H1 (cell line): ENCODE measurements at regions not wholly inside any gene's neighbourhood (a gene's known extent, or its start where the extent isn't known, plus 50 kb on each side); places are given as distances from the start of the nearest gene placed in this dataset.
"Not testable (repeated sequence)": the region's sequence is repeated elsewhere in the genome, so short reads cannot be mapped to it uniquely, and the experiment has no call there.

Source experiments
- CTCF ChIA-PET: fragments of 300-600 bp; sonication (Branson Sonifier 250); formaldehyde crosslinking; loops from one replicate; lab custom pipeline; 2021; ENCODE audit not compliant: partially characterized antibody; lab: Charles Lee
- POLR2A ChIA-PET: fragments of 300-600 bp; sonication (Branson Sonifier 250); formaldehyde crosslinking; loops from one replicate; lab custom pipeline; 2021; ENCODE audit warnings: inconsistent platforms; ENCODE audit not compliant: partially characterized antibody; lab: Charles Lee
- DNase-seq, 2 experiments: peaks; one replicate each; pipeline versions ENCODE4 v3.0.0 to v3.0.0-alpha.2; 2010 to 2022; ENCODE audit warnings: low spot score in 2 of 2, low read depth in 1 of 2, mixed read lengths in 1 of 2
- FAIRE-seq: peaks from 2 replicates; lab custom pipeline; 2011; peaks lifted over from hg19 to GRCh38; lab: Jason Lieb, UNC
- H2AFZ ChIP-seq: 2 replicates; pipeline ENCODE4 v1.8.1; 2012; ENCODE audit warnings: low read length, inconsistent platforms
- H2AK5ac ChIP-seq: 2 replicates; pipeline ENCODE4 v1.6.1; 2013; ENCODE audit warnings: low read depth, low read length
- H2BK120ac ChIP-seq: replicated peaks from 2 replicates; pipeline ENCODE3; 2013; ENCODE audit warnings: low read depth, low read length, inconsistent platforms
- H2BK12ac ChIP-seq: 2 replicates; pipeline ENCODE4 v1.6.1; 2013; ENCODE audit warnings: low read depth, low read length
- H2BK15ac ChIP-seq: 2 replicates; pipeline ENCODE4 v1.6.1; 2013; ENCODE audit warnings: low read length
- H2BK20ac ChIP-seq: 2 replicates; pipeline ENCODE4 v1.6.1; 2013; ENCODE audit warnings: low read length
- H2BK5ac ChIP-seq: 2 replicates; pipeline ENCODE4 v1.6.1; 2013; ENCODE audit warnings: low read depth, low read length
- H3K14ac ChIP-seq: 2 replicates; pipeline ENCODE4 v1.6.1; 2013; ENCODE audit warnings: inconsistent platforms; ENCODE audit not compliant: insufficient read length
- H3K18ac ChIP-seq: 2 replicates; pipeline ENCODE4 v1.6.1; 2013; ENCODE audit warnings: low read length; ENCODE audit errors: extremely low read depth
- H3K23ac ChIP-seq: 2 replicates; pipeline ENCODE4 v1.6.1; 2013; ENCODE audit warnings: inconsistent platforms; ENCODE audit not compliant: insufficient read length
- H3K23me2 ChIP-seq: 2 replicates; pipeline ENCODE4 v1.6.1; 2013; ENCODE audit warnings: low read depth, low read length
- H3K27ac ChIP-seq: 2 replicates; pipeline ENCODE4 v1.6.1; 2011; ENCODE audit warnings: low read depth, low read length, inconsistent platforms
- H3K27me3 ChIP-seq, 4 experiments: replicated peaks in 1 of 4; 1 replicate in 1 of 4; 2 replicates in 3 of 4; pipeline versions ENCODE4 v1.6.1 to v1.8.1; 2011 to 2013; ENCODE audit warnings: low read length in 3 of 4, mild to moderate bottlenecking in 3 of 4, inconsistent platforms in 2 of 4, mixed read lengths in 2 of 4, moderate library complexity in 1 of 4; ENCODE audit not compliant: control insufficient read depth in 3 of 4, insufficient read depth in 3 of 4; ENCODE audit errors: extremely low read depth in 1 of 4
- H3K36me3 ChIP-seq, 4 experiments: 2 replicates each; pipeline versions ENCODE4 v1.6.1 to v1.8.1; 2011 to 2013; ENCODE audit warnings: mild to moderate bottlenecking in 4 of 4, low read length in 3 of 4, moderate library complexity in 2 of 4, control low read depth in 1 of 4, inconsistent platforms in 1 of 4; ENCODE audit not compliant: insufficient read depth in 4 of 4, control insufficient read depth in 2 of 4
- H3K4ac ChIP-seq: replicated peaks from 2 replicates; pipeline ENCODE3; 2013; ENCODE audit warnings: low read length, low read depth, mixed read lengths, inconsistent platforms; ENCODE audit not compliant: insufficient read length
- H3K4me1 ChIP-seq, 4 experiments: replicated peaks in 1 of 4; 1 replicate in 1 of 4; 2 replicates in 3 of 4; pipeline versions ENCODE4 v1.6.1 to v1.8.1; 2011 to 2013; ENCODE audit warnings: low read length in 3 of 4, inconsistent platforms in 2 of 4, mixed read lengths in 1 of 4; ENCODE audit not compliant: insufficient read depth in 4 of 4, control insufficient read depth in 3 of 4
- H3K4me2 ChIP-seq, 2 experiments: 2 replicates each; pipeline versions ENCODE4 v1.6.1 to v1.8.1; 2011 to 2013; ENCODE audit warnings: low read depth in 2 of 2, low read length in 2 of 2, control low read depth in 1 of 2, inconsistent platforms in 1 of 2, mild to moderate bottlenecking in 1 of 2; ENCODE audit not compliant: insufficient read depth in 1 of 2
- H3K4me3 ChIP-seq, 4 experiments: fragments of 200-600, 300-600 bp in 1 of 4; sonication (generic), shearing (Covaris generic), sonication (Bioruptor Twin) in 1 of 4; 2 replicates each; pipeline versions ENCODE4 v1.5.1 to v1.8.1; 2011 to 2016; ENCODE audit warnings: low read length in 4 of 4, low read depth in 3 of 4, control low read depth in 2 of 4, inconsistent platforms in 2 of 4, mild to moderate bottlenecking in 2 of 4, mixed read lengths in 1 of 4, moderate library complexity in 1 of 4; ENCODE audit not compliant: insufficient read depth in 2 of 4; ENCODE audit errors: extremely low read depth in 1 of 4
- H3K56ac ChIP-seq: replicated peaks from 2 replicates; pipeline ENCODE3; 2013; ENCODE audit warnings: low read depth, mild to moderate bottlenecking, mixed read lengths, low read length, inconsistent platforms; ENCODE audit not compliant: insufficient read length
- H3K79me1 ChIP-seq: 2 replicates; pipeline ENCODE4 v1.6.1; 2013; ENCODE audit warnings: low read depth, low read length, control low read depth
- H3K79me2 ChIP-seq, 2 experiments: 2 replicates each; pipeline versions ENCODE4 v1.6.1 to v1.8.1; 2012 to 2013; ENCODE audit warnings: low read length in 2 of 2, mild to moderate bottlenecking in 2 of 2, inconsistent platforms in 1 of 2; ENCODE audit not compliant: insufficient read depth in 2 of 2, control insufficient read depth in 1 of 2
- H3K9ac ChIP-seq, 4 experiments: replicated peaks in 1 of 4; 1 replicate in 1 of 4; 2 replicates in 3 of 4; pipeline versions ENCODE4 v1.6.1 to v1.8.1; 2011 to 2013; ENCODE audit warnings: low read depth in 3 of 4, low read length in 3 of 4, control low read depth in 2 of 4, mild to moderate bottlenecking in 2 of 4, moderate library complexity in 2 of 4, inconsistent platforms in 1 of 4; ENCODE audit errors: extremely low read depth in 1 of 4
- H3K9me3 ChIP-seq, 2 experiments: 2 replicates each; pipeline versions ENCODE4 v1.6.1 to v1.8.1; 2012 to 2013; ENCODE audit warnings: mild to moderate bottlenecking in 2 of 2, moderate library complexity in 2 of 2, control low read depth in 1 of 2, inconsistent platforms in 1 of 2, low read depth in 1 of 2, low read length in 1 of 2, mixed read lengths in 1 of 2; ENCODE audit not compliant: insufficient read depth in 2 of 2
- H4K20me1 ChIP-seq, 2 experiments: replicated peaks in 1 of 2; 2 replicates each; pipeline versions ENCODE3 to v1.8.1; 2011 to 2013; ENCODE audit warnings: inconsistent platforms in 2 of 2, low read length in 2 of 2, mild to moderate bottlenecking in 1 of 2; ENCODE audit not compliant: insufficient read depth in 2 of 2, control insufficient read depth in 1 of 2
- H4K5ac ChIP-seq: 2 replicates; pipeline ENCODE4 v1.6.1; 2013; ENCODE audit warnings: low read length, low read depth, mixed read lengths, inconsistent platforms; ENCODE audit not compliant: insufficient read length
- H4K8ac ChIP-seq: 2 replicates; pipeline ENCODE4 v1.8.0; 2013; ENCODE audit warnings: mild to moderate bottlenecking, moderate library complexity, low read length, inconsistent platforms; ENCODE audit not compliant: insufficient read depth; ENCODE audit errors: extremely low read depth
- H4K91ac ChIP-seq: replicated peaks from 2 replicates; pipeline ENCODE3; 2013; ENCODE audit warnings: low read length, mixed read lengths, inconsistent platforms; ENCODE audit not compliant: insufficient read length
- WGBS, 2 experiments: shearing (Covaris generic) in 1 of 2; methylation state at CpG; one replicate each; pipeline versions ENCODE4 v1.1.6 to v1.1.7; 2013 to 2015; ENCODE audit warnings: low lambda C conversion rate in 2 of 2, mixed read lengths in 2 of 2, inconsistent platforms in 1 of 2, low coverage in 1 of 2, missing lambda C conversion rate in 1 of 2; ENCODE audit not compliant: insufficient replicate concordance in 2 of 2, insufficient coverage in 1 of 2, insufficient read length in 1 of 2; ENCODE audit errors: extremely low coverage in 1 of 2, missing lambda C conversion rate in 1 of 2; 5-methylcytosine and 5-hydroxymethylcytosine counted together

- not testable (repeated sequence) for H2BK120ac ChIP-seq, H2AK5ac ChIP-seq, H3K79me2 ChIP-seq, H3K18ac ChIP-seq, H4K8ac ChIP-seq, H3K27ac ChIP-seq, H3K4me2 ChIP-seq, H3K4me3 ChIP-seq, H3K79me1 ChIP-seq, H3K23ac ChIP-seq, H3K9ac ChIP-seq, H3K23me2 ChIP-seq, DNase-seq, H3K4ac ChIP-seq, H2BK5ac ChIP-seq, H2AFZ ChIP-seq, H3K56ac ChIP-seq, H3K27me3 ChIP-seq, H3K9me3 ChIP-seq, H3K14ac ChIP-seq, H2BK20ac ChIP-seq, H4K5ac ChIP-seq, H3K4me1 ChIP-seq, H4K20me1 ChIP-seq, H4K91ac ChIP-seq, H3K36me3 ChIP-seq, H2BK15ac ChIP-seq, FAIRE-seq, H2BK12ac ChIP-seq
- ChIA-PET POLR2A (interaction anchor here (0.7 kb wide), 1 partner anchor 80 kb away, joined by 3 read pairs; no protein-coding TSS in a partner anchor), CTCF (interaction anchor here (5.1 to 6.0 kb wide), 2 partner anchors 12 to 13 kb away, joined by 26 to 37 read pairs; no protein-coding TSS in a partner anchor)
- WGBS, 2 experiments, result 100% methylated on average over 4 of the region's 4 CpGs; no CpG with 5 or more reads in 1 of the 2 experiments
These were observed 53.2 kb upstream of the TRA2B start for GRCh38 chr3:185990995-185991394.
